ENCODE measurements at regions not wholly inside any gene's neighbourhood (a gene's known extent, or its start where the extent isn't known, plus 50 kb on each side); places are given as distances from the start of the nearest gene placed in this dataset.
"Not testable (repeated sequence)": the region's sequence is repeated elsewhere in the genome, so short reads cannot be mapped to it uniquely, and the experiment has no call there.

GRCh38 chr14:106789318-106789717 is 1262.9 kb downstream of the TMEM121 start:
- H3K27me3 Mint-ChIP-seq: no peaks in the 10 kb centered on the region
- no peak overlapping the region for H3K27ac Mint-ChIP-seq
- peaks cover 62% of the 10 kb centered on the region for H3K9me3 Mint-ChIP-seq (ENCODE audit: low read depth)
- no peak overlapping the region for H3K4me3 Mint-ChIP-seq (ENCODE audit: low read depth)
- H3K36me3 Mint-ChIP-seq (ENCODE audit: insufficient read depth): peaks cover 3% of the 10 kb centered on the region
- H3K4me1 Mint-ChIP-seq (ENCODE audit: low read depth): no peaks in the 10 kb centered on the region
- TF ChIP-seq, protein P1, sequence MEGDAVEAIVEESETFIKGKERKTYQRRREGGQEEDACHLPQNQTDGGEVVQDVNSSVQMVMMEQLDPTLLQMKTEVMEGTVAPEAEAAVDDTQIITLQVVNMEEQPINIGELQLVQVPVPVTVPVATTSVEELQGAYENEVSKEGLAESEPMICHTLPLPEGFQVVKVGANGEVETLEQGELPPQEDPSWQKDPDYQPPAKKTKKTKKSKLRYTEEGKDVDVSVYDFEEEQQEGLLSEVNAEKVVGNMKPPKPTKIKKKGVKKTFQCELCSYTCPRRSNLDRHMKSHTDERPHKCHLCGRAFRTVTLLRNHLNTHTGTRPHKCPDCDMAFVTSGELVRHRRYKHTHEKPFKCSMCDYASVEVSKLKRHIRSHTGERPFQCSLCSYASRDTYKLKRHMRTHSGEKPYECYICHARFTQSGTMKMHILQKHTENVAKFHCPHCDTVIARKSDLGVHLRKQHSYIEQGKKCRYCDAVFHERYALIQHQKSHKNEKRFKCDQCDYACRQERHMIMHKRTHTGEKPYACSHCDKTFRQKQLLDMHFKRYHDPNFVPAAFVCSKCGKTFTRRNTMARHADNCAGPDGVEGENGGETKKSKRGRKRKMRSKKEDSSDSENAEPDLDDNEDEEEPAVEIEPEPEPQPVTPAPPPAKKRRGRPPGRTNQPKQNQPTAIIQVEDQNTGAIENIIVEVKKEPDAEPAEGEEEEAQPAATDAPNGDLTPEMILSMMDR (IDR thresholded peaks at IDR 0.05; ENCODE audit: unreplicated experiment): no peak
- DNase-seq (ENCODE audit: low spot score, unreplicated experiment): no peak

GRCh38 chr14:106790189-106791036 is 1264.0 kb downstream of the TMEM121 start:
- Mint-ChIP-seq H3K36me3 (ENCODE audit: insufficient read depth) (peaks cover 3% of the 10 kb centered on the region), H3K9me3 (ENCODE audit: low read depth) (peaks cover 59% of the 10 kb centered on the region), H3K4me1 (ENCODE audit: low read depth) (no peaks in the 10 kb centered on the region), H3K27ac (no peak overlapping the region), H3K4me3 (ENCODE audit: low read depth) (no peak overlapping the region), H3K27me3 (no peaks in the 10 kb centered on the region)
- no peak for DNase-seq (ENCODE audit: low spot score, unreplicated experiment)
- TF ChIP-seq, protein P1 (IDR thresholded peaks at IDR 0.05; ENCODE audit: unreplicated experiment): no peak

DNA sequence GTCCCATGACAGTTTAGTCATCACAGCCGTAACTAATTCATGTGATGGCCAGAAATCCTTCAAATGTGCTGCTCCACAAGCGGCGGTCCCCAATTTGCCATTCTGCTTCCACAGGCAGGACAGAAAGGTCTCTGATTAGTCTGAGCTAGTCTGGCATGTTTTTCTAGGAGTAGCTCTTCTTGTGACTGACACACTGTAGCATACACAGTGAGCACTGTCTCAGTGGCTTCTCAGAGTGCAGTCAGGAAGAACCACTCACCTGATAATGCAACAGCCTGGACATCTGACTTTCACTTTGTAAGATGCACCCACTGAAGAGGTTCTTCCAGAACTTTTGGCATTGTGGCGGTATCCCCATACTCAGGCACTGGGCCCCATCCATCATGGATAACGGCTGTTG is 1266.2 kb downstream of the TMEM121 start:
- TF ChIP-seq, protein P1 (IDR thresholded peaks at IDR 0.05; ENCODE audit: unreplicated experiment): no peak
- DNase-seq (ENCODE audit: low spot score, unreplicated experiment): no peak
- H3K4me3 Mint-ChIP-seq (ENCODE audit: low read depth): no peak overlapping the region
- no peak overlapping the region for H3K27ac Mint-ChIP-seq
- peaks cover 1% of the 10 kb centered on the region for H3K36me3 Mint-ChIP-seq (ENCODE audit: insufficient read depth)
- peaks cover 49% of the 10 kb centered on the region for H3K9me3 Mint-ChIP-seq (ENCODE audit: low read depth)
- H3K27me3 Mint-ChIP-seq: no peaks in the 10 kb centered on the region
- H3K4me1 Mint-ChIP-seq (ENCODE audit: low read depth): no peaks in the 10 kb centered on the region

- peaks cover 60% of the 10 kb centered on the region for H3K9me3 Mint-ChIP-seq (ENCODE audit: low read depth)
- not testable (repeated sequence) for H3K4me3 Mint-ChIP-seq (ENCODE audit: low read depth); H3K27ac Mint-ChIP-seq; H3K27me3 Mint-ChIP-seq; H3K36me3 Mint-ChIP-seq (ENCODE audit: insufficient read depth); DNase-seq (ENCODE audit: low spot score, unreplicated experiment); H3K4me1 Mint-ChIP-seq (ENCODE audit: low read depth)
Measured at GRCh38 chr14:106798166-106798565, 1271.8 kb downstream of the TMEM121 start.

DNA sequence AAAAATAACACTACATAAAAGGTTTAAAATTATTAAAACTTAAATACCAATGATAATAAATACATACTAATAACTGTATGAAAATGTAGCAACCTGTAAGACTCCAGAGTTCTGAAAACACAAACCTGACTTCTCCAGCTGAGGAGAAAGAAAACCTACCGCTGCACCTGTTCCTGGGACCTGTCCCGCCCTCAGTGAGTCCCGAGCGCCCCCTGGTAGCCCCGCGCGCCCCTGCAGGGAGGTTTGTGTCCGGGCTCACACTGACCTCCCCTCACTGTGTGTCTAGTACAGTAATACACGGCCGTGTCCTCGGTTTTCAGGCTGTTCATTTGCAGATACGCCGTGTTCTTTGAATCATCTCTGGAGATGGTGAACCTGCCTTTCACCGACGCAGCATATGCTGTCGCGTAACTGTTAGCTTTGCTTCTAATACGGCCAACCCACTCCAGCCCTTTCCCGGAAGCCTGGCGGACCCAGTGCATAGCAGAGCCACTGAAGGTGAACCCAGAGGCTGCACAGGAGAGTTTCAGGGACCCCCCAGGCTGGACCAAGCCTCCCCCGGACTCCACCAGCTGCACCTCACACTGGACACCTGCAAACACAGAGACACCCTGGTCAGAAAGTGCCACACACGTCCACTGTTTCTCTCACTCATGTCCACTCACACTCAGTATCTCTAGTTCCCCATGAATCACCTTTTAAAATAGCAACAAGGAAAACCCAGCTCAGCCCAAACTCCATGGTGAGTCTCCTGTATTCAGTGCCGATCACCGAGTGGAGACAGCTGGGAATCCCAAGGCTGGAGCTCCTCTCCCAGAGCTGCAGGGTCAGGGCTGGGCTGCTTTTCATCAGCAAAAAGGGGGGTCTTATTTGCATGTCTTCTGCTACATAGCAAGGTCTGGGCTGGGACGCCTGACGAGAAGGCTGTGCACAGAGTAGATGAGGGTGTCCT is 1276.3 kb downstream of the TMEM121 start:
- no peaks in the 10 kb centered on the region for H3K27me3 Mint-ChIP-seq
- no peak overlapping the region for H3K4me3 Mint-ChIP-seq (ENCODE audit: low read depth)
- TF ChIP-seq, protein P1 (IDR thresholded peaks at IDR 0.05; ENCODE audit: unreplicated experiment): no peak
- no peaks in the 10 kb centered on the region for H3K4me1 Mint-ChIP-seq (ENCODE audit: low read depth)
- no peak overlapping the region for H3K27ac Mint-ChIP-seq
- DNase-seq (ENCODE audit: low spot score, unreplicated experiment): no peak
- no peaks in the 10 kb centered on the region for H3K36me3 Mint-ChIP-seq (ENCODE audit: insufficient read depth)
- peaks cover 59% of the 10 kb centered on the region for H3K9me3 Mint-ChIP-seq (ENCODE audit: low read depth)

Measured in progenitor cell of endocrine pancreas (in vitro differentiated cells).